OCI-LY3 (cell line): ENCODE measurements at regions not wholly inside any gene's neighbourhood (a gene's known extent, or its start where the extent isn't known, plus 50 kb on each side); places are given as distances from the start of the nearest gene placed in this dataset.

ENCODE experiments used
- H2AFZ ChIP-seq: fragments of 200-600, 300-600 bp; shearing (Covaris generic); 2 replicates; pipeline ENCODE4 v1.6.0; 2014; ENCODE audit warnings: antibody characterized with exemption, low read depth, low read length
- H3K27ac ChIP-seq: fragments of 200-600, 300-600 bp; sonication (generic); 2 replicates; pipeline ENCODE4 v1.5.1; 2014; ENCODE audit warnings: mild to moderate bottlenecking, low read length, moderate library complexity, mixed read lengths
- H3K27me3 ChIP-seq: fragments of 200-600, 300-600 bp; sonication (generic); 2 replicates; pipeline ENCODE4 v1.6.1; 2014; ENCODE audit warnings: low read depth, low read length, mixed read lengths
- H3K36me3 ChIP-seq: fragments of 200-600, 300-600 bp; sonication (generic); replicated peaks from 2 replicates; pipeline ENCODE3; 2014; ENCODE audit warnings: low read depth, low read length, mixed read lengths
- H3K4me1 ChIP-seq: fragments of 300-600, 200-600 bp; sonication (generic); 2 replicates; pipeline ENCODE4 v1.6.1; 2014; ENCODE audit warnings: low read length, mixed read lengths
- H3K4me2 ChIP-seq: fragments of 200-600, 300-600 bp; sonication (generic); 2 replicates; pipeline ENCODE4 v1.6.1; 2014; ENCODE audit warnings: low read length, mixed read lengths
- H3K4me3 ChIP-seq: fragments of 300-600, 200-600 bp; sonication (generic); 2 replicates; pipeline ENCODE4 v1.5.1; 2014; ENCODE audit warnings: antibody characterized with exemption, mild to moderate bottlenecking, low read length, moderate library complexity
- H3K79me2 ChIP-seq: fragments of 300-600, 200-600 bp; shearing (Covaris generic); 2 replicates; pipeline ENCODE4 v1.6.1; 2014; ENCODE audit warnings: mild to moderate bottlenecking, low read length, mixed read lengths
- H3K9ac ChIP-seq: fragments of 300-600, 200-600 bp; shearing (Covaris generic); 2 replicates; pipeline ENCODE4 v1.6.0; 2014; ENCODE audit warnings: mild to moderate bottlenecking, low read length, moderate library complexity
- H3K9me3 ChIP-seq: fragments of 200-600, 300-600 bp; shearing (Covaris generic); 2 replicates; pipeline ENCODE4 v1.6.1; 2014; ENCODE audit warnings: low read length, mixed read lengths; ENCODE audit not compliant: insufficient read depth
- H4K20me1 ChIP-seq: fragments of 200-600, 300-600 bp; sonication (generic); 2 replicates; pipeline ENCODE4 v1.6.1; 2016; ENCODE audit warnings: low read length, mixed read lengths; ENCODE audit not compliant: insufficient read depth
- EZH2phosphoT487 ChIP-seq: fragments of 200-600 bp; shearing (Covaris generic); IDR thresholded peaks from 2 replicates; pipeline ENCODE4 v1.6.1; 2018; ENCODE audit warnings: antibody characterized with exemption, mixed run types, low read depth
- TF ChIP-seq, protein P1 (sequence below): fragments of 200-600, 300-600 bp; sonication (generic); IDR thresholded peaks from 2 replicates; pipeline ENCODE4 v1.5.1; 2014; ENCODE audit warnings: antibody characterized with exemption, low read length, low read depth

DNA sequence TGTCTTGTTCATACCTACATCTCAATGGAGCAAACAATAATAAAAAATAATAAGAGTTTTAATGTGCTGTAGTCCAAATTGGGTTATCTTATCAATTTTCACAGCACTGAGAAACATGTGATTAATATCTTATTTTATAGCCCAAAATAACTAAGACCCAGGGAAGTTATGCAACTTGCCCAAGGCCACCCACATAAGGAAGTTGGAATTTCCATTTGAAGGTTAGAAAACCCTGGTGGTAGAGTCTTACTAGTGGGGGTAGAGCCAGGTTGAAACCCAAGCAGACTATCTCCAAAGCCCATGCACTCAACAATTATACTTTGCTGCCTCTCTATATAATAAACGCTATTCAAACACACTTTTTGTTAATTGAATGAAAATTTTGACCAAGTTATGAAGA is 270.0 kb upstream of the CAND1 start:
- no peak for TF ChIP-seq EZH2phosphoT487
- TF ChIP-seq, protein P1, sequence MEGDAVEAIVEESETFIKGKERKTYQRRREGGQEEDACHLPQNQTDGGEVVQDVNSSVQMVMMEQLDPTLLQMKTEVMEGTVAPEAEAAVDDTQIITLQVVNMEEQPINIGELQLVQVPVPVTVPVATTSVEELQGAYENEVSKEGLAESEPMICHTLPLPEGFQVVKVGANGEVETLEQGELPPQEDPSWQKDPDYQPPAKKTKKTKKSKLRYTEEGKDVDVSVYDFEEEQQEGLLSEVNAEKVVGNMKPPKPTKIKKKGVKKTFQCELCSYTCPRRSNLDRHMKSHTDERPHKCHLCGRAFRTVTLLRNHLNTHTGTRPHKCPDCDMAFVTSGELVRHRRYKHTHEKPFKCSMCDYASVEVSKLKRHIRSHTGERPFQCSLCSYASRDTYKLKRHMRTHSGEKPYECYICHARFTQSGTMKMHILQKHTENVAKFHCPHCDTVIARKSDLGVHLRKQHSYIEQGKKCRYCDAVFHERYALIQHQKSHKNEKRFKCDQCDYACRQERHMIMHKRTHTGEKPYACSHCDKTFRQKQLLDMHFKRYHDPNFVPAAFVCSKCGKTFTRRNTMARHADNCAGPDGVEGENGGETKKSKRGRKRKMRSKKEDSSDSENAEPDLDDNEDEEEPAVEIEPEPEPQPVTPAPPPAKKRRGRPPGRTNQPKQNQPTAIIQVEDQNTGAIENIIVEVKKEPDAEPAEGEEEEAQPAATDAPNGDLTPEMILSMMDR = no peak
- no peak overlapping the region for H3K4me2 ChIP-seq
- H3K9ac ChIP-seq = no peak overlapping the region

DNA sequence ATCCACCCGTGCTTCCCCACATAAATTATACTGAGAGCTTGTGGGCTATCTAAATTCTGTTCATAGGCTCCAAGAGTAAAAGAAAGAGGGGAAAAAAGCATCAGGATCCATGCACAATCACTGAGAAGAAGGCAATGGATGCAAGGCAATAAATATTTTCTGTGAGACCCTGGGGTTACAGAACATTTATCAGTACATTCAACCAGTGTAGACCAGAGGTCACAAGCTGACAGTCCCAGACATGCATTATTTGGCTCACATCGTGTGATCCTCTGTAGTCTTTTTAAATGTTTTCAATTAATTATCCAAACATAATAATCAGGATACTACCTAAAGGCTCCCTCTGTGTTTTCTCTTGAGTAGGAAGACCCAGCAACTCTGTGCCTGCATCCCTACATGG is 267.9 kb upstream of the CAND1 start:
- Histone ChIP-seq H3K4me3 (no peak overlapping the region), H3K79me2 (no peaks in the 10 kb centered on the region), H3K27me3 (no peaks in the 10 kb centered on the region), H3K9ac (no peak overlapping the region), H3K27ac (no peak overlapping the region), H3K9me3 (no peaks in the 10 kb centered on the region), H3K4me2 (no peak overlapping the region), H2AFZ (no peak overlapping the region), H4K20me1 (no peaks in the 10 kb centered on the region), H3K4me1 (no peaks in the 10 kb centered on the region), H3K36me3 (no peaks in the 10 kb centered on the region)
- TF ChIP-seq, protein P1 = no peak
- TF ChIP-seq EZH2phosphoT487 = no peak

More for the DNA sequence above, 270.0 kb upstream of the CAND1 start:
- Histone ChIP-seq H3K36me3 (no peaks in the 10 kb centered on the region), H3K4me1 (no peaks in the 10 kb centered on the region), H3K27me3 (no peaks in the 10 kb centered on the region), H4K20me1 (no peaks in the 10 kb centered on the region), H3K4me3 (no peak overlapping the region), H3K79me2 (no peaks in the 10 kb centered on the region), H2AFZ (no peak overlapping the region), H3K9me3 (no peaks in the 10 kb centered on the region), H3K27ac (no peak overlapping the region)

DNA sequence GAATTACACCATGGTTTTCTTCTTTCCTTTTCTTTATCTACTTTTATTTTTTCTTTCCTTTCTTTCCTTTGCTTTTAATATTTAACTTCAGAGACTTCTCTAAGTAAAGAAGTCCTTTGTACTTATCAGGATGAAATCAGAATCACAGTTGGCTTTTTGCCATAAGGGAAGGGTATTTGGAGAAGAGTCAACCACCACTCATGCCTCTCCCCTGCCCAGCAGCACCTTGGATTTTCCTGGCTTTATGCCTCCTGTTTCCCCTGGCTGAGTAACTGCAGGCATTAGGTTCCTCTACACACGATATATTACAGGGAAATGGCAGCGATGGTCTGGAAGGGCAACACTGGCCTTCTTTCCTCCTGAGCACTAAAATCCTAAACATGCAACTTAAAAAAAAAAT is 266.4 kb upstream of the CAND1 start:
- Histone ChIP-seq H3K27ac (no peak overlapping the region), H3K27me3 (no peaks in the 10 kb centered on the region), H3K79me2 (no peaks in the 10 kb centered on the region), H3K36me3 (no peaks in the 10 kb centered on the region), H3K9ac (no peak overlapping the region), H4K20me1 (no peaks in the 10 kb centered on the region), H3K9me3 (no peaks in the 10 kb centered on the region), H3K4me3 (no peak overlapping the region), H3K4me2 (no peak overlapping the region), H3K4me1 (no peaks in the 10 kb centered on the region), H2AFZ (no peak overlapping the region)
- TF ChIP-seq EZH2phosphoT487 = no peak
- TF ChIP-seq, protein P1 = no peak

GRCh38 chr12:67006610-67007009 is 262.5 kb upstream of the CAND1 start:
- H3K4me1 ChIP-seq = no peaks in the 10 kb centered on the region
- H3K27me3 ChIP-seq = no peaks in the 10 kb centered on the region
- no peak overlapping the region for H2AFZ ChIP-seq
- TF ChIP-seq, protein P1 = no peak
- TF ChIP-seq EZH2phosphoT487 = no peak
- no peak overlapping the region for H3K9ac ChIP-seq
- no peaks in the 10 kb centered on the region for H4K20me1 ChIP-seq
- H3K9me3 ChIP-seq = no peaks in the 10 kb centered on the region
- no peak overlapping the region for H3K4me2 ChIP-seq
- H3K79me2 ChIP-seq = no peaks in the 10 kb centered on the region
- H3K36me3 ChIP-seq = no peaks in the 10 kb centered on the region
- no peak overlapping the region for H3K27ac ChIP-seq
- no peak overlapping the region for H3K4me3 ChIP-seq
